GM12891 (cell line): ENCODE measurements at regions not wholly inside any gene's neighbourhood (a gene's known extent, or its start where the extent isn't known, plus 50 kb on each side); places are given as distances from the start of the nearest gene placed in this dataset.

Experiments
- DNase-seq: peaks from one replicate; pipeline ENCODE4 v3.0.0; 2011; ENCODE audit warnings: low spot score; ENCODE audit not compliant: insufficient read length
- FAIRE-seq: peaks from 2 replicates; lab custom pipeline; 2011; peaks lifted over from hg19 to GRCh38; lab: Jason Lieb, UNC
- PAX5 ChIP-seq: IDR thresholded peaks from 2 replicates; pipeline ENCODE4 v1.6.1; 2011; ENCODE audit warnings: low read length, moderate library complexity, mild to moderate bottlenecking; ENCODE audit not compliant: insufficient read depth, severe bottlenecking
- POLR2A ChIP-seq: IDR thresholded peaks from 2 replicates; pipeline ENCODE4 v1.6.1; 2011; ENCODE audit warnings: low read depth, low read length, control low read depth
- POLR2AphosphoS5 ChIP-seq: IDR thresholded peaks from 2 replicates; pipeline ENCODE4 v1.6.1; 2011; ENCODE audit warnings: low read depth, low read length, control low read depth
- POU2F2 ChIP-seq: IDR thresholded peaks from 2 replicates; pipeline ENCODE4 v1.6.1; 2011; ENCODE audit warnings: low read depth, mild to moderate bottlenecking, control low read depth, low read length, moderate library complexity
- SPI1 ChIP-seq: IDR thresholded peaks from 2 replicates; pipeline ENCODE4 v1.6.1; 2011; ENCODE audit warnings: low read depth, low read length, control low read depth
- TAF1 ChIP-seq: IDR thresholded peaks from 2 replicates; pipeline ENCODE4 v1.6.1; 2011; ENCODE audit warnings: low read depth, low read length, control low read depth

DNA sequence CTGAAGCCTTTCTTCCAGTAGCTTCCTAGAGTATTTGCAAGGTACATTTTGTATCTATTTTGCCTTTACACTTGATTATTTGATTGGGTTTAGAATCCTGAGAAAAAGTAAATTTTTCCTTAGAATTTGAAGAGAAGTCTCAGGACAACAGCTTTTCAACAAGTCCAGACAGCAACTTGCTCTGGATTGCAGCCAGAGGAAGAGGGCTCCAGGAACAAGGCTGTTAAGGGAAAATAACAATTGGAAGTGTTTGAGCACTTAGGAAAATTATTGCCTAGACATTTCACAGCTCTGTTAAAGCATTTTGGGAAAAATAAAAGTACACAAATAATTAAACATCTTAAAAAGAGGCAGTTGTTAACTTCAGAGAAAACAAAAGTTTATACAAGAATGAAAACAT is 58.3 kb upstream of the RAPGEF4 start:
- FAIRE-seq, result no peak
- TF ChIP-seq TAF1 (no peak), SPI1 (no peak), POLR2AphosphoS5 (no peak), PAX5 (no peak), POLR2A (no peak), POU2F2 (no peak)
- DNase-seq, result no peak

GRCh38 chr2:172680436-172681068 is 55.1 kb upstream of the RAPGEF4 start:
- FAIRE-seq, result no peak
- TF ChIP-seq PAX5, result no peak
- no peak for TF ChIP-seq TAF1
- TF ChIP-seq POLR2AphosphoS5, result no peak
- no peak for TF ChIP-seq POLR2A
- TF ChIP-seq POU2F2, result no peak
- TF ChIP-seq SPI1, result no peak
- no peak for DNase-seq

GRCh38 chr2:172685467-172685866 is 50.2 kb upstream of the RAPGEF4 start:
- FAIRE-seq, result no peak
- no peak for DNase-seq
- TF ChIP-seq POU2F2 (no peak), POLR2AphosphoS5 (no peak), PAX5 (no peak), POLR2A (no peak), SPI1 (no peak), TAF1 (no peak)
